ENCODE measurements at regions not wholly inside any gene's neighbourhood (a gene's known extent, or its start where the extent isn't known, plus 50 kb on each side); places are given as distances from the start of the nearest gene placed in this dataset.

DNA sequence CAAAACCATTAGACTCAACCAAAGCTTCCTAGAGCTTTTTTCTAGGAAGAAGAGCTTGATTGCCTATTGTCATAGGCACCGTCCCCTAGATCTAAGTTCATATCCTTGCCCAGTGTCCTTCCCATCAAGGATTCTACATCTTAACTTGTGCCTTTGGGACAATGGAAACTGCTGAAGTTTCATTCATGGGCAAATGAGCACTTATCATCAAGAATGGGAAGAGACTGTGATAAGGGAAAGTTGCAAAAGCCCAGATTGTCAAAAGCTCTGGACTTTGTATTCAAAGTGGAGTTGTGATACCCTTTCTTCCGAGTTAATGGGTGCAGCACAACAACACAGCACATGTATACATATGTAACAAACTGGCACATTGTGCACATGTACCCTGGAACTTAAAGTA is 503.0 kb upstream of the KLHL29 start:
- TF ChIP-seq, protein P1, sequence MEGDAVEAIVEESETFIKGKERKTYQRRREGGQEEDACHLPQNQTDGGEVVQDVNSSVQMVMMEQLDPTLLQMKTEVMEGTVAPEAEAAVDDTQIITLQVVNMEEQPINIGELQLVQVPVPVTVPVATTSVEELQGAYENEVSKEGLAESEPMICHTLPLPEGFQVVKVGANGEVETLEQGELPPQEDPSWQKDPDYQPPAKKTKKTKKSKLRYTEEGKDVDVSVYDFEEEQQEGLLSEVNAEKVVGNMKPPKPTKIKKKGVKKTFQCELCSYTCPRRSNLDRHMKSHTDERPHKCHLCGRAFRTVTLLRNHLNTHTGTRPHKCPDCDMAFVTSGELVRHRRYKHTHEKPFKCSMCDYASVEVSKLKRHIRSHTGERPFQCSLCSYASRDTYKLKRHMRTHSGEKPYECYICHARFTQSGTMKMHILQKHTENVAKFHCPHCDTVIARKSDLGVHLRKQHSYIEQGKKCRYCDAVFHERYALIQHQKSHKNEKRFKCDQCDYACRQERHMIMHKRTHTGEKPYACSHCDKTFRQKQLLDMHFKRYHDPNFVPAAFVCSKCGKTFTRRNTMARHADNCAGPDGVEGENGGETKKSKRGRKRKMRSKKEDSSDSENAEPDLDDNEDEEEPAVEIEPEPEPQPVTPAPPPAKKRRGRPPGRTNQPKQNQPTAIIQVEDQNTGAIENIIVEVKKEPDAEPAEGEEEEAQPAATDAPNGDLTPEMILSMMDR (conservative IDR thresholded peaks at IDR 0.05; ENCODE audit: low read depth): no peak
- CTCF ChIA-PET: no interaction called here
- POLR2A ChIA-PET (ENCODE audit: low non-redundant PET): no interaction called here

DNA sequence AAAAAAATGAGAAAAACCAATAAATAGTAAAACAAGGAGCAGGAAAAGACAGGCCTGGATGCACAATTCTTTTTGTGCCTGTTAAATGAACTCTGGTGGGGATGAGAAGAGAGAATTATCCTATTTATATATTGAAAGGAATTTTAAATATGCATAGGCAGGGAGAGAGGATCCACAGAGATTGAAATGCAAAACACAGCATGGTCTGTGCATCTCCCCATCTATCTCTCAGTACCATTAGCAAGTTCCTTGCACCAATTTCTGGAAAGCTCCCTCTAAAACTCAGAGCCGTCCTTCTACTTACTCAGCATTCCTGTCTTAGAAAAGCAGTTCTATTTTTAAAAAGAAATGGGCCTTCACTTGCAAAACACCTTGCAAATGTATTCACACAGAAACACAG is 502.3 kb upstream of the KLHL29 start:
- H3K27ac ChIP-seq: no peak overlapping the region
- no peak for DNase-seq (ENCODE audit: low spot score)
- ChIA-PET POLR2A (ENCODE audit: low non-redundant PET) (no interaction called here), CTCF (no interaction called here)
- TF ChIP-seq, protein P1 (conservative IDR thresholded peaks at IDR 0.05; ENCODE audit: low read depth): no peak

More for the DNA sequence above, 503.0 kb upstream of the KLHL29 start:
- no peak for DNase-seq (ENCODE audit: low spot score)
- H3K27ac ChIP-seq: no peak overlapping the region

GRCh38 chr2:22883054-22883453 is 501.9 kb upstream of the KLHL29 start:
- ChIA-PET POLR2A (ENCODE audit: low non-redundant PET) (no interaction called here), CTCF (no interaction called here)
- TF ChIP-seq, protein P1 (conservative IDR thresholded peaks at IDR 0.05; ENCODE audit: low read depth): no peak
- H3K27ac ChIP-seq: no peak overlapping the region
- no peak for DNase-seq (ENCODE audit: low spot score)

- H3K27ac ChIP-seq: no peak overlapping the region
- ChIA-PET POLR2A (ENCODE audit: low non-redundant PET) (no interaction called here), CTCF (no interaction called here)
- TF ChIP-seq, protein P1 (conservative IDR thresholded peaks at IDR 0.05; ENCODE audit: low read depth): no peak
- DNase-seq (ENCODE audit: low spot score): no peak
Observed at GRCh38 chr2:22885245-22885644, 499.7 kb upstream of the KLHL29 start.

- no peak overlapping the region for H3K27ac ChIP-seq
- ChIA-PET CTCF (no interaction called here), POLR2A (ENCODE audit: low non-redundant PET) (no interaction called here)
- TF ChIP-seq, protein P1 (conservative IDR thresholded peaks at IDR 0.05; ENCODE audit: low read depth): no peak
- no peak for DNase-seq (ENCODE audit: low spot score)
Observed at GRCh38 chr2:22887426-22887825, 497.6 kb upstream of the KLHL29 start.

DNA sequence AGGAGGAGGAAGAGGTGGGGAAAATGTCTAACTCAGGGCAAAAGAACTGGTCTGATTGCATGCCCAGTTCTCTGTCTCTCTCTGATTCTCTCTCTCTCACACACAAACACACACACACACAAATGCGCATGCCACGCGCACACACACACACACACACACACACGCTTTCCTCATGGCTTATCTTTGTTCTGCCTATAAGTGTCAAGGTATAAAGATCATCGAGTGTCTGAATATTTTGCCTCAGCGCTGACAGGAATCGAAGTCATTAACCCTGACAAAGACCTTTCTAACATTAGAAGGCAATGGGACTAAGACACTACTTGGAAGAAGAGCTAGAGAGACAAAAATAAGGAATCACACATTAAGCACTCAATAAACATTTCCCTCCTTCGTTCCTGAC is 497.1 kb upstream of the KLHL29 start:
- ChIA-PET CTCF (no interaction called here), POLR2A (ENCODE audit: low non-redundant PET) (no interaction called here)
- TF ChIP-seq, protein P1 (conservative IDR thresholded peaks at IDR 0.05; ENCODE audit: low read depth): no peak
- no peak for DNase-seq (ENCODE audit: low spot score)
- no peak overlapping the region for H3K27ac ChIP-seq

- DNase-seq (ENCODE audit: low spot score): no peak
- H3K27ac ChIP-seq: no peak overlapping the region
- ChIA-PET CTCF (no interaction called here), POLR2A (ENCODE audit: low non-redundant PET) (no interaction called here)
- TF ChIP-seq, protein P1 (conservative IDR thresholded peaks at IDR 0.05; ENCODE audit: low read depth): no peak
Observed at GRCh38 chr2:22890132-22890531, 494.8 kb upstream of the KLHL29 start.
